HepG2 (cell line): ENCODE measurements at regions not wholly inside any gene's neighbourhood (a gene's known extent, or its start where the extent isn't known, plus 50 kb on each side); places are given as distances from the start of the nearest gene placed in this dataset.

Experiments used
- CERS6 ChIP-seq: sonication (generic); formaldehyde crosslinking; IDR thresholded peaks from 2 replicates; pipeline ENCODE4 v1.5.0; 2020; ENCODE audit warnings: missing genetic modification reagents
- GABPA ChIP-seq, 2 experiments: IDR thresholded peaks; 2 replicates each; pipeline ENCODE4 v1.6.1; 2011 to 2016; ENCODE audit warnings: low read depth in 2 of 2, low read length in 1 of 2, missing biosample characterization in 1 of 2, missing genetic modification characterization in 1 of 2
- GMEB1 ChIP-seq: sonication (generic); formaldehyde crosslinking; IDR thresholded peaks from 2 replicates; pipeline ENCODE4 v1.5.1; 2020; ENCODE audit warnings: missing genetic modification reagents, mild to moderate bottlenecking, borderline replicate concordance
- HOMEZ ChIP-seq: IDR thresholded peaks from 2 replicates; pipeline ENCODE4 v1.6.1; 2016; ENCODE audit warnings: low read depth
- IRF1 ChIP-seq: sonication (generic); formaldehyde crosslinking; IDR thresholded peaks from 2 replicates; pipeline ENCODE4 v1.4.0; 2020; ENCODE audit warnings: low read depth, mild to moderate bottlenecking, missing genetic modification reagents
- KLF12 ChIP-seq: sonication (generic); formaldehyde crosslinking; IDR thresholded peaks from 2 replicates; pipeline ENCODE4 v1.4.0; 2020; ENCODE audit warnings: missing genetic modification reagents, borderline replicate concordance
- MED1 ChIP-seq: sonication (generic); formaldehyde crosslinking; IDR thresholded peaks from 2 replicates; pipeline ENCODE4 v1.4.0; 2020; ENCODE audit warnings: missing genetic modification reagents
- NAIF1 ChIP-seq: sonication (generic); formaldehyde crosslinking; IDR thresholded peaks from 2 replicates; pipeline ENCODE4 v1.5.0; 2020; ENCODE audit warnings: mild to moderate bottlenecking, missing genetic modification reagents, borderline replicate concordance
- RCOR2 ChIP-seq: IDR thresholded peaks from 2 replicates; pipeline ENCODE4 v1.6.1; 2016; ENCODE audit warnings: missing biosample characterization, missing genetic modification reagents
- RXRB ChIP-seq: IDR thresholded peaks from 2 replicates; pipeline ENCODE4 v1.6.1; 2016; ENCODE audit warnings: borderline replicate concordance, missing genetic modification reagents, missing compliant biosample characterization
- SIN3A ChIP-seq: IDR thresholded peaks from 2 replicates; pipeline ENCODE4 v1.6.1; 2011; ENCODE audit warnings: low read depth, mild to moderate bottlenecking, control low read depth, low read length, borderline replicate concordance
- SP2 ChIP-seq: sonication (generic); formaldehyde crosslinking; IDR thresholded peaks from 2 replicates; pipeline ENCODE4 v1.5.1; 2020; ENCODE audit warnings: mild to moderate bottlenecking, missing genetic modification reagents
- ZBTB34 ChIP-seq: sonication (generic); formaldehyde crosslinking; IDR thresholded peaks from 2 replicates; pipeline ENCODE4 v1.8.0; 2022; ENCODE audit warnings: mild to moderate bottlenecking, missing genetic modification reagents
- ZMYM3 ChIP-seq: sonication (generic); formaldehyde crosslinking; IDR thresholded peaks from 2 replicates; pipeline ENCODE4 v1.5.1; 2020; ENCODE audit warnings: mild to moderate bottlenecking, missing genetic modification reagents
- ZNF773 ChIP-seq: sonication (generic); formaldehyde crosslinking; IDR thresholded peaks from 2 replicates; pipeline ENCODE4 v1.4.0; 2020; ENCODE audit warnings: missing genetic modification reagents, borderline replicate concordance
- TF ChIP-seq, protein P1 (sequence below): sonication (generic); formaldehyde crosslinking; conservative IDR thresholded peaks from 2 replicates; pipeline ENCODE4 v1.8.0; 2022; ENCODE audit warnings: low read depth, missing genetic modification reagents

- TF ChIP-seq GMEB1 (CRISPR knock-in tag) (no peak), SP2 (CRISPR knock-in tag) (no peak), GABPA (IDR thresholded peaks at IDR 0.05; ENCODE audit: low read depth, low read length) (0 out of 2 replicates have a peak, but pooled peaks have one; percentile 12), GABPA (CRISPR knock-in tag; IDR thresholded peaks at IDR 0.05; ENCODE audit: low read depth) (no peak), RCOR2 (CRISPR knock-in tag) (0 out of 2 replicates have a peak, but pooled peaks have one; percentile 34), KLF12 (CRISPR knock-in tag) (0 out of 2 replicates have a peak, but pooled peaks have one; percentile 47), CERS6 (CRISPR knock-in tag) (no peak), NAIF1 (CRISPR knock-in tag) (peak; percentile 37; the same call in 1 of the 2 replicates), MED1 (CRISPR knock-in tag) (0 out of 2 replicates have a peak, but pooled peaks have one; percentile 18), ZNF773 (CRISPR knock-in tag) (peak; percentile 40; the same call in 1 of the 2 replicates), ZBTB34 (CRISPR knock-in tag) (no peak), RXRB (no peak), SIN3A (no peak), ZMYM3 (CRISPR knock-in tag) (peak; percentile 93), HOMEZ (CRISPR knock-in tag) (no peak), IRF1 (CRISPR knock-in tag) (no peak)
- TF ChIP-seq, protein P1, sequence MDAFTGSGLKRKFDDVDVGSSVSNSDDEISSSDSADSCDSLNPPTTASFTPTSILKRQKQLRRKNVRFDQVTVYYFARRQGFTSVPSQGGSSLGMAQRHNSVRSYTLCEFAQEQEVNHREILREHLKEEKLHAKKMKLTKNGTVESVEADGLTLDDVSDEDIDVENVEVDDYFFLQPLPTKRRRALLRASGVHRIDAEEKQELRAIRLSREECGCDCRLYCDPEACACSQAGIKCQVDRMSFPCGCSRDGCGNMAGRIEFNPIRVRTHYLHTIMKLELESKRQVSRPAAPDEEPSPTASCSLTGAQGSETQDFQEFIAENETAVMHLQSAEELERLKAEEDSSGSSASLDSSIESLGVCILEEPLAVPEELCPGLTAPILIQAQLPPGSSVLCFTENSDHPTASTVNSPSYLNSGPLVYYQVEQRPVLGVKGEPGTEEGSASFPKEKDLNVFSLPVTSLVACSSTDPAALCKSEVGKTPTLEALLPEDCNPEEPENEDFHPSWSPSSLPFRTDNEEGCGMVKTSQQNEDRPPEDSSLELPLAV (CRISPR knock-in tag): no peak
These were observed 75.8 kb downstream of the CEBPB start (continued) for GRCh38 chr20:50266293-50267040.
